ENCODE measurements at regions not wholly inside any gene's neighbourhood (a gene's known extent, or its start where the extent isn't known, plus 50 kb on each side); places are given as distances from the start of the nearest gene placed in this dataset.

DNA sequence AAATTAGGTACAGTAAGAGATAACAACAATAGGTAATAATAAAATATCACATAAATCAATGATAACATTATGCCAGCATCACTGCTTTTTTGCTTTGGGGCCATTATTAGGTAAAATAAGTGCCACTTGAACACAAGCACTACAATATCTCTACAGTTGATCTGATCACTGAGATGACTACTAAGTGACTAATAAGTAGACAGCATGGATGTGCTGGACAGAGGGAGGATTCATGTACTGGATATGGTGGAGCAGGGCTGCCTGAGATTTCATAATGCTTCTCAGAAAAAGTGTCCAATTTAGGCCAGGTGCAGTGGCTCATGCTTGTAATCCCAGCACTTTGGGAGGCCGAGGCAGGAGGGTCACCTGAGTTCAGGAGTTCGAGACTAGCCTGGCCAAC lies 137.8 kb upstream of the IL1RAPL2 start:
- TF ChIP-seq, protein P1, sequence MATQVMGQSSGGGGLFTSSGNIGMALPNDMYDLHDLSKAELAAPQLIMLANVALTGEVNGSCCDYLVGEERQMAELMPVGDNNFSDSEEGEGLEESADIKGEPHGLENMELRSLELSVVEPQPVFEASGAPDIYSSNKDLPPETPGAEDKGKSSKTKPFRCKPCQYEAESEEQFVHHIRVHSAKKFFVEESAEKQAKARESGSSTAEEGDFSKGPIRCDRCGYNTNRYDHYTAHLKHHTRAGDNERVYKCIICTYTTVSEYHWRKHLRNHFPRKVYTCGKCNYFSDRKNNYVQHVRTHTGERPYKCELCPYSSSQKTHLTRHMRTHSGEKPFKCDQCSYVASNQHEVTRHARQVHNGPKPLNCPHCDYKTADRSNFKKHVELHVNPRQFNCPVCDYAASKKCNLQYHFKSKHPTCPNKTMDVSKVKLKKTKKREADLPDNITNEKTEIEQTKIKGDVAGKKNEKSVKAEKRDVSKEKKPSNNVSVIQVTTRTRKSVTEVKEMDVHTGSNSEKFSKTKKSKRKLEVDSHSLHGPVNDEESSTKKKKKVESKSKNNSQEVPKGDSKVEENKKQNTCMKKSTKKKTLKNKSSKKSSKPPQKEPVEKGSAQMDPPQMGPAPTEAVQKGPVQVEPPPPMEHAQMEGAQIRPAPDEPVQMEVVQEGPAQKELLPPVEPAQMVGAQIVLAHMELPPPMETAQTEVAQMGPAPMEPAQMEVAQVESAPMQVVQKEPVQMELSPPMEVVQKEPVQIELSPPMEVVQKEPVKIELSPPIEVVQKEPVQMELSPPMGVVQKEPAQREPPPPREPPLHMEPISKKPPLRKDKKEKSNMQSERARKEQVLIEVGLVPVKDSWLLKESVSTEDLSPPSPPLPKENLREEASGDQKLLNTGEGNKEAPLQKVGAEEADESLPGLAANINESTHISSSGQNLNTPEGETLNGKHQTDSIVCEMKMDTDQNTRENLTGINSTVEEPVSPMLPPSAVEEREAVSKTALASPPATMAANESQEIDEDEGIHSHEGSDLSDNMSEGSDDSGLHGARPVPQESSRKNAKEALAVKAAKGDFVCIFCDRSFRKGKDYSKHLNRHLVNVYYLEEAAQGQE (IDR thresholded peaks at IDR 0.05; ENCODE audit: low read depth): no peak
- TF ChIP-seq EP300 (IDR thresholded peaks at IDR 0.05; ENCODE audit: borderline replicate concordance) (no peak), YY1 (IDR thresholded peaks at IDR 0.05; ENCODE audit: low read depth) (no peak), TAF1 (IDR thresholded peaks at IDR 0.05; ENCODE audit: low read depth) (no peak), CREB1 (IDR thresholded peaks at IDR 0.05; ENCODE audit: low read depth) (no peak), ZBTB7A (IDR thresholded peaks at IDR 0.05; ENCODE audit: low read depth) (no peak), NFIC (IDR thresholded peaks at IDR 0.05) (no peak), EGR1 (IDR thresholded peaks at IDR 0.05) (no peak), RAD21 (IDR thresholded peaks at IDR 0.05; ENCODE audit: low read depth) (no peak), TCF12 (IDR thresholded peaks at IDR 0.05; ENCODE audit: low read depth) (no peak), FOXM1 (IDR thresholded peaks at IDR 0.05; ENCODE audit: borderline replicate concordance, low read depth) (no peak)
- TF ChIP-seq, protein P2, sequence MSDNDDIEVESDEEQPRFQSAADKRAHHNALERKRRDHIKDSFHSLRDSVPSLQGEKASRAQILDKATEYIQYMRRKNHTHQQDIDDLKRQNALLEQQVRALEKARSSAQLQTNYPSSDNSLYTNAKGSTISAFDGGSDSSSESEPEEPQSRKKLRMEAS (IDR thresholded peaks at IDR 0.05): no peak
- TF ChIP-seq, protein P3, sequence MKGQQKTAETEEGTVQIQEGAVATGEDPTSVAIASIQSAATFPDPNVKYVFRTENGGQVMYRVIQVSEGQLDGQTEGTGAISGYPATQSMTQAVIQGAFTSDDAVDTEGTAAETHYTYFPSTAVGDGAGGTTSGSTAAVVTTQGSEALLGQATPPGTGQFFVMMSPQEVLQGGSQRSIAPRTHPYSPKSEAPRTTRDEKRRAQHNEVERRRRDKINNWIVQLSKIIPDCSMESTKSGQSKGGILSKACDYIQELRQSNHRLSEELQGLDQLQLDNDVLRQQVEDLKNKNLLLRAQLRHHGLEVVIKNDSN (IDR thresholded peaks at IDR 0.05): no peak
